ENCODE measurements at regions not wholly inside any gene's neighbourhood (a gene's known extent, or its start where the extent isn't known, plus 50 kb on each side); places are given as distances from the start of the nearest gene placed in this dataset.

DNA sequence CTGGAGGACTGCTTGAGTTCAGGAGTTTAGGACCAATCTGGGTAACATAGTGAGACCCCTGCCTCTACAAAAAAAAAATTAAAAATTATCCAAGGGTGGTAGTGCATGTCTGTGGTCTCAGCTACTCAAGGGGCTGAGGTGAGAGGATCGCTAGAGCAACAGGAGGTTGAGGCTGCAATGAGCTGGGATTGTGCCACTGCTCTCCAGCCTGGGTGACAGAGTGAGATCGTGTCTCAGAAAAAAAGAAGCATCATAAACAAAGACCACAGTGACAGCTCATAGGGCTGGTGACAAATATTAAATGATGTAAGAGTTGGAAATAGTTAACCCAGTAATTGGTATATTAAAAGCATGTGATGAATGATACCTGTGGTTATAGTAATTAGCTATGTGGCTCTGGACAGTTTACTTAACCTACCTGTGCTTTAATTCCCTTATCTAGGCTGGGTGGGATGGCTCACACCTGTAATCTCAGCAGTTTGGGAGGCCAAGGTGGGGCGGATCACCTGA, 68.0 kb downstream of the GSC start:
- TF ChIP-seq EZH2phosphoT487 (IDR thresholded peaks at IDR 0.05; ENCODE audit: borderline replicate concordance, low read length) = no peak
- TF ChIP-seq, protein P1, sequence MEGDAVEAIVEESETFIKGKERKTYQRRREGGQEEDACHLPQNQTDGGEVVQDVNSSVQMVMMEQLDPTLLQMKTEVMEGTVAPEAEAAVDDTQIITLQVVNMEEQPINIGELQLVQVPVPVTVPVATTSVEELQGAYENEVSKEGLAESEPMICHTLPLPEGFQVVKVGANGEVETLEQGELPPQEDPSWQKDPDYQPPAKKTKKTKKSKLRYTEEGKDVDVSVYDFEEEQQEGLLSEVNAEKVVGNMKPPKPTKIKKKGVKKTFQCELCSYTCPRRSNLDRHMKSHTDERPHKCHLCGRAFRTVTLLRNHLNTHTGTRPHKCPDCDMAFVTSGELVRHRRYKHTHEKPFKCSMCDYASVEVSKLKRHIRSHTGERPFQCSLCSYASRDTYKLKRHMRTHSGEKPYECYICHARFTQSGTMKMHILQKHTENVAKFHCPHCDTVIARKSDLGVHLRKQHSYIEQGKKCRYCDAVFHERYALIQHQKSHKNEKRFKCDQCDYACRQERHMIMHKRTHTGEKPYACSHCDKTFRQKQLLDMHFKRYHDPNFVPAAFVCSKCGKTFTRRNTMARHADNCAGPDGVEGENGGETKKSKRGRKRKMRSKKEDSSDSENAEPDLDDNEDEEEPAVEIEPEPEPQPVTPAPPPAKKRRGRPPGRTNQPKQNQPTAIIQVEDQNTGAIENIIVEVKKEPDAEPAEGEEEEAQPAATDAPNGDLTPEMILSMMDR (IDR thresholded peaks at IDR 0.05; ENCODE audit: low read depth, low read length, poor library complexity, severe bottlenecking) = no peak
- H3K4me1 ChIP-seq (ENCODE audit: control insufficient read depth, low read length) = no peaks in the 10 kb centered on the region
- H3K9me2 ChIP-seq (replicated peaks; ENCODE audit: control insufficient read depth, low read length) = no peaks in the 10 kb centered on the region
- H3K9me3 ChIP-seq (ENCODE audit: control insufficient read depth, insufficient read depth, low read length) = no peaks in the 10 kb centered on the region
- H3K36me3 ChIP-seq (ENCODE audit: control insufficient read depth, low read length) = no peaks in the 10 kb centered on the region
- no peak overlapping the region for H3K4me2 ChIP-seq (ENCODE audit: low read length)
- H3K27ac ChIP-seq (ENCODE audit: low read depth, low read length) = no peak overlapping the region
- no peaks in the 10 kb centered on the region for H3F3A ChIP-seq (ENCODE audit: control insufficient read depth, insufficient read depth)
- no peaks in the 10 kb centered on the region for H3K79me2 ChIP-seq (ENCODE audit: control insufficient read depth, low read length)
- H3K4me3 ChIP-seq (ENCODE audit: low read length) = no peak overlapping the region
- H3K27me3 ChIP-seq (ENCODE audit: control insufficient read depth, low read length) = no peaks in the 10 kb centered on the region
- H4K20me1 ChIP-seq (ENCODE audit: control insufficient read depth, insufficient read depth, low read depth, low read length) = no peaks in the 10 kb centered on the region

DNA sequence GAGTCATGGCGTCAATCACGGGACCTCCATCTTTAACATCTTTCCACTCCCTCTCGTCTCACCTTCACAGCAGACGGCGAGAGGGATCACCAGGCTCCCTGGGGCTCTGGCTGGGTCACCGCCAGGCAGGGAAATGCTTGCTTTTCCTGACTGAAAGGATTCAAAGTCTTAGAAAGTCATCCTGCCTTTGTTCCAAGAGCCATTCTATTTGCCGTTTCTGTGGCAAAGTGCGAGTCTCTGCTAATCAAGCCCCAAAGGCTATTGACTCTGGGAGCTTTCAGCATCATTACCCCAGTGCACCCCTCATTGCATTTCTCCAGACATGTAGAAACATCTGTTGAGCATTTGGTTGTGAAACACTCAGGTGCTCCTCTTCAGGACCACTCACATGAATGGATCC, 69.6 kb downstream of the GSC start:
- no peak overlapping the region for H3K27ac ChIP-seq (ENCODE audit: low read depth, low read length)
- H3K4me1 ChIP-seq (ENCODE audit: control insufficient read depth, low read length) = no peaks in the 10 kb centered on the region
- no peaks in the 10 kb centered on the region for H3K9me3 ChIP-seq (ENCODE audit: control insufficient read depth, insufficient read depth, low read length)
- TF ChIP-seq, protein P1 (IDR thresholded peaks at IDR 0.05; ENCODE audit: low read depth, low read length, poor library complexity, severe bottlenecking) = no peak
- no peak for TF ChIP-seq EZH2phosphoT487 (IDR thresholded peaks at IDR 0.05; ENCODE audit: borderline replicate concordance, low read length)
- no peaks in the 10 kb centered on the region for H3K27me3 ChIP-seq (ENCODE audit: control insufficient read depth, low read length)
- no peaks in the 10 kb centered on the region for H3K36me3 ChIP-seq (ENCODE audit: control insufficient read depth, low read length)
- H3K79me2 ChIP-seq (ENCODE audit: control insufficient read depth, low read length) = no peaks in the 10 kb centered on the region
- no peaks in the 10 kb centered on the region for H4K20me1 ChIP-seq (ENCODE audit: control insufficient read depth, insufficient read depth, low read depth, low read length)
- no peak overlapping the region for H3K4me3 ChIP-seq (ENCODE audit: low read length)
- H3K4me2 ChIP-seq (ENCODE audit: low read length) = no peak overlapping the region
- no peaks in the 10 kb centered on the region for H3K9me2 ChIP-seq (replicated peaks; ENCODE audit: control insufficient read depth, low read length)
- no peaks in the 10 kb centered on the region for H3F3A ChIP-seq (ENCODE audit: control insufficient read depth, insufficient read depth)

DNA sequence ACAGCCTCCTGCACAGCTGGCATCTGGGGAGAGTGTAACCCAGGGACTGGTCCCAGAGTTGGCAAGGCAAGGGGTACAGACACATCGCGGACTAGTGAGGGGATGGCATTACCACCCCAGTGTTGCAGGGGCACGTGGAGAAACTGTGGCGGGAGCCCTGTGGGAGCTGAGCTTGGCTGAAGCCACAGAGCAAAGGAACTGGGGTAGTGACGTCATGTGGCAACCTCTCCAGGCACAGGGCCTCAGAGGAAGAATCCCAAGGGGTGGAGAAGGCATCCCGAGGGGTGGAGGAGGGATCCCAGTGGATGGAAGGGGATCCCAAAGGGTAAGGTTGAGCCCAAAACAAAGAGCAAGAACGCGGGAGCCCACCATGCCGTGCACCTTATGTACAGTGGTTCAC, 70.1 kb downstream of the GSC start:
- Histone ChIP-seq H3K27ac (ENCODE audit: low read depth, low read length) (no peak overlapping the region), H3K4me2 (ENCODE audit: low read length) (no peak overlapping the region), H3K36me3 (ENCODE audit: control insufficient read depth, low read length) (no peaks in the 10 kb centered on the region), H3K27me3 (ENCODE audit: control insufficient read depth, low read length) (no peaks in the 10 kb centered on the region), H4K20me1 (ENCODE audit: control insufficient read depth, insufficient read depth, low read depth, low read length) (no peaks in the 10 kb centered on the region), H3K4me1 (ENCODE audit: control insufficient read depth, low read length) (no peaks in the 10 kb centered on the region), H3K9me3 (ENCODE audit: control insufficient read depth, insufficient read depth, low read length) (no peaks in the 10 kb centered on the region), H3K4me3 (ENCODE audit: low read length) (no peak overlapping the region), H3F3A (ENCODE audit: control insufficient read depth, insufficient read depth) (no peaks in the 10 kb centered on the region), H3K79me2 (ENCODE audit: control insufficient read depth, low read length) (no peaks in the 10 kb centered on the region), H3K9me2 (replicated peaks; ENCODE audit: control insufficient read depth, low read length) (no peaks in the 10 kb centered on the region)
- TF ChIP-seq, protein P1 (IDR thresholded peaks at IDR 0.05; ENCODE audit: low read depth, low read length, poor library complexity, severe bottlenecking) = no peak
- TF ChIP-seq EZH2phosphoT487 (IDR thresholded peaks at IDR 0.05; ENCODE audit: borderline replicate concordance, low read length) = no peak
